H1 (cell line): ENCODE measurements at regions not wholly inside any gene's neighbourhood (a gene's known extent, or its start where the extent isn't known, plus 50 kb on each side); places are given as distances from the start of the nearest gene placed in this dataset.

Experiments used
- CHD2 ChIP-seq: IDR thresholded peaks from 2 replicates; pipeline ENCODE4 v1.6.1; 2012; ENCODE audit warnings: low read length, improper control_type of control experiment
- HDAC6 ChIP-seq: IDR thresholded peaks from one replicate; pipeline ENCODE4 v1.7.1; 2012; ENCODE audit warnings: low read depth, mild to moderate bottlenecking, inconsistent platforms, low read length, moderate library complexity
- KDM4A ChIP-seq: IDR thresholded peaks from one replicate; pipeline ENCODE4 v1.7.1; 2012; ENCODE audit warnings: low read depth, mild to moderate bottlenecking, moderate library complexity, low read length, inconsistent platforms; ENCODE audit not compliant: severe bottlenecking
- SIN3A ChIP-seq, 2 experiments: IDR thresholded peaks in 1 of 2; conservative IDR thresholded peaks in 1 of 2; 2 replicates each; pipeline ENCODE4 v1.6.1; 2011 to 2012; ENCODE audit warnings: low read length in 2 of 2, improper control_type of control experiment in 1 of 2, low read depth in 1 of 2, mild to moderate bottlenecking in 1 of 2
- ZNF274 ChIP-seq: IDR thresholded peaks from 2 replicates; pipeline ENCODE4 v1.7.0; 2012; ENCODE audit warnings: low read length, borderline replicate concordance; ENCODE audit errors: extremely low read depth
- TF ChIP-seq, protein P1 (sequence below), 3 experiments: IDR thresholded peaks; 1 replicate in 2 of 3; 2 replicates in 1 of 3; pipeline versions ENCODE4 v1.5.1 to v1.6.1; 2011; ENCODE audit warnings: low read length in 3 of 3, mild to moderate bottlenecking in 3 of 3, inconsistent platforms in 2 of 3, low read depth in 1 of 3, moderate library complexity in 1 of 3; ENCODE audit not compliant: insufficient read depth in 1 of 3; ENCODE audit errors: control extremely low read depth in 1 of 3
- TF ChIP-seq, protein P2 (sequence below): IDR thresholded peaks from 2 replicates; pipeline ENCODE4 v1.6.1; 2011; ENCODE audit warnings: low read length, improper control_type of control experiment

DNA sequence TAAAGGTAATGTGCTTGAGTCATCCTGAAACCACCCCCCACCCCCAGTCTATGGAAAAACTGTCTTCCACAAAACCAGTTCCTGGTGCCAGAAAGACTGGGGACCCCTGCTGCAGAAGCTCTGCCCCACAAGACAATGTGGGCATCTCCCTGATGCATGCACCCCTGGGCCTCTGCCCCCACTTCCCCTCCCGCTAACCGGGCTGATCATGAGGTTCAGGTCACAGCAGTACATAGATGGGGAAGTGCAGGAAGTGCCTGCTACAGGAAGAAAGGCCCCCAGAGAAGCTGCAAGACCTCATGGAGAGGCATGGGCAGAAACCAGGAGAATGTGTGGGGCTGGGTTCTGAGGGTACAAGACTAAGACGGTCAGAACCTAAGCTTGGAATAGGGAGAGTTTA is 243.4 kb upstream of the ID2 start:
- TF ChIP-seq, protein P1, sequence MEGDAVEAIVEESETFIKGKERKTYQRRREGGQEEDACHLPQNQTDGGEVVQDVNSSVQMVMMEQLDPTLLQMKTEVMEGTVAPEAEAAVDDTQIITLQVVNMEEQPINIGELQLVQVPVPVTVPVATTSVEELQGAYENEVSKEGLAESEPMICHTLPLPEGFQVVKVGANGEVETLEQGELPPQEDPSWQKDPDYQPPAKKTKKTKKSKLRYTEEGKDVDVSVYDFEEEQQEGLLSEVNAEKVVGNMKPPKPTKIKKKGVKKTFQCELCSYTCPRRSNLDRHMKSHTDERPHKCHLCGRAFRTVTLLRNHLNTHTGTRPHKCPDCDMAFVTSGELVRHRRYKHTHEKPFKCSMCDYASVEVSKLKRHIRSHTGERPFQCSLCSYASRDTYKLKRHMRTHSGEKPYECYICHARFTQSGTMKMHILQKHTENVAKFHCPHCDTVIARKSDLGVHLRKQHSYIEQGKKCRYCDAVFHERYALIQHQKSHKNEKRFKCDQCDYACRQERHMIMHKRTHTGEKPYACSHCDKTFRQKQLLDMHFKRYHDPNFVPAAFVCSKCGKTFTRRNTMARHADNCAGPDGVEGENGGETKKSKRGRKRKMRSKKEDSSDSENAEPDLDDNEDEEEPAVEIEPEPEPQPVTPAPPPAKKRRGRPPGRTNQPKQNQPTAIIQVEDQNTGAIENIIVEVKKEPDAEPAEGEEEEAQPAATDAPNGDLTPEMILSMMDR (IDR thresholded peaks at IDR 0.05; ENCODE audit: control extremely low read depth in 1 of 3, insufficient read depth in 1 of 3, low read depth in 1 of 3, low read length in 3 of 3) = no peak
- no peak for TF ChIP-seq SIN3A (conservative IDR thresholded peaks at IDR 0.05 in 1 of 2, IDR thresholded peaks at IDR 0.05 in 1 of 2; ENCODE audit: low read depth in 1 of 2, low read length in 2 of 2)
- TF ChIP-seq, protein P2, sequence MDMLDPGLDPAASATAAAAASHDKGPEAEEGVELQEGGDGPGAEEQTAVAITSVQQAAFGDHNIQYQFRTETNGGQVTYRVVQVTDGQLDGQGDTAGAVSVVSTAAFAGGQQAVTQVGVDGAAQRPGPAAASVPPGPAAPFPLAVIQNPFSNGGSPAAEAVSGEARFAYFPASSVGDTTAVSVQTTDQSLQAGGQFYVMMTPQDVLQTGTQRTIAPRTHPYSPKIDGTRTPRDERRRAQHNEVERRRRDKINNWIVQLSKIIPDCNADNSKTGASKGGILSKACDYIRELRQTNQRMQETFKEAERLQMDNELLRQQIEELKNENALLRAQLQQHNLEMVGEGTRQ = no peak
- no peak for TF ChIP-seq HDAC6
- no peak for TF ChIP-seq ZNF274
- TF ChIP-seq KDM4A = no peak
- TF ChIP-seq CHD2 = no peak
